ENCODE measurements at regions not wholly inside any gene's neighbourhood (a gene's known extent, or its start where the extent isn't known, plus 50 kb on each side); places are given as distances from the start of the nearest gene placed in this dataset.

DNA sequence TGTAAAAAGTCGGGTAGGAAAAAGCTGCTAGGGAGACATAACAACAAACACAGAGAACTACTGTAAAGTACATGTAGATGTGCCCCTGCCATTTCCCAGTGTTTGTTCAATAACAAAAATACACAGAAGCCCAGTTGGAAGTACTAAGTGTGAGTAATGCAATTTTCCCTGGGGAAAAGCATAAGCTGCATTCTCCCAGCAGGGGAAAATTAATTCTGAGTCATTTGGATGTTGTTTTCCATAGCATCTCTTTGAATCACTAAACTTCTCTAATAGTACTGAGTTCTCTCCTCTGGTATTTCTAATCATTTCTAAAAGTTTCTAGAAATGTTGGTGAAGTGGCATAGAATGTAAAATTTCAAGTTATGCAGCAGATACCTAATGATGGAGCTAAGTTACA is 1114.9 kb downstream of the C4orf33 start:
- Histone ChIP-seq H3K36me3 (ENCODE audit: control insufficient read depth, insufficient read depth, low read length) (no peaks in the 10 kb centered on the region), H3K27me3 (ENCODE audit: control insufficient read depth, insufficient read depth, low read length) (no peaks in the 10 kb centered on the region), H3K4me3 (ENCODE audit: low read length) (no peak overlapping the region), H3K9me3 (ENCODE audit: control insufficient read depth, low read depth, low read length) (no peaks in the 10 kb centered on the region), H3K27ac (ENCODE audit: low read length) (no peak overlapping the region), H3K4me1 (ENCODE audit: control insufficient read depth, insufficient read depth, low read length) (no peaks in the 10 kb centered on the region)
- no peak for DNase-seq
- WGBS (ENCODE audit: insufficient coverage, low lambda C conversion rate): 83% methylated on average over 1 of the region's 1 CpG

DNA sequence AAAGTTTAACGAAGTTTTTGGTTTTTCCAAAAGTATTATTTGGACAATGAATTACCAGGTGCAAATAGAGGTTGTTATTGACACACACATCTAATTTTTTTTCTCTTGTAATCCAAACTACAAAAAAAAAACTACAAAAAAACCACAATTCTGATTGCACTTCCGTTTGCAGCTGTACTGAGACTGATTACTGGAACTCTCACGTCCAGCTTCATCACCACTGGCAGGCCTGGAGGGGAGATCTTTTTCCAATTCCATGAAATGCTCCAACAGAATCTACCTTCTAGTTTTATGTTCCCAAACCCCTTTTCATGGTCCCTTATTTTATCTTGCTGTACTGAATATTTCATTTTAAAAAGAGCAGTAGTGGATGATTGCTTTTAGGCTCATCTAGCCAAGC is 1118.3 kb downstream of the C4orf33 start:
- no peaks in the 10 kb centered on the region for H3K9me3 ChIP-seq (ENCODE audit: control insufficient read depth, low read depth, low read length)
- no peaks in the 10 kb centered on the region for H3K4me1 ChIP-seq (ENCODE audit: control insufficient read depth, insufficient read depth, low read length)
- H3K27me3 ChIP-seq (ENCODE audit: control insufficient read depth, insufficient read depth, low read length): no peaks in the 10 kb centered on the region
- no peak overlapping the region for H3K4me3 ChIP-seq (ENCODE audit: low read length)
- 67% methylated on average over 1 of the region's 3 CpGs for WGBS (ENCODE audit: insufficient coverage, low lambda C conversion rate)
- H3K36me3 ChIP-seq (ENCODE audit: control insufficient read depth, insufficient read depth, low read length): no peaks in the 10 kb centered on the region
- H3K27ac ChIP-seq (ENCODE audit: low read length): no peak overlapping the region
- no peak for DNase-seq

DNA sequence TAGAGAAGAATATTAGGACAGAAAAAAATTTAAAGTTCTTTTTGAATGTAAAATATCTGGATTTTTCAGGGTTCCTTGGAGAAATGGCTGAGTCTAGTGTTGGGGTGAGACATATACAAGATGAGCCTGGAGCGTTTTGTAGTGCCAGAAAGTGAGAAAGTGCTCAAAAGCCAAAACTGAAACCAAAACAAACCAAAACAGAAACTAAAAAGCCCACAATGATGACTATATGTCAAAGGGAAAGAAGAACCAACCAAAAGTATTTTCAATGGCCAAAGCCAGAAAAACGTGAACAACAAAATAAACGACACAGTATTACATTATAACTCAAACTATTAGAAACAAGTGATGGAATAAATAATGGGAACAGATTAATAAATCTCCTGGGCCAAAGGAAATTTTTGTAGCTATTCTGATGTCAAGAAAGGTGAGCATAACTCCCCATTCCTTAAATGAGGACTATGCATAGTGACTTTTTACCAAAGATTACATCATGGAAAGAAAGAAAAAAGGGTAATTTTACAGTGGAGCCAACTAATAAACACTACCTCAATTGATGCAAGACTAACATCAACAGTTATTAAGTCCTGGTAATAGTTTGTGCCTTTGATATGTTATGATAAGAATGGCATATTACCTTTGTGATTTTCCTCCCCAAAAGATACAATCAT is 1137.6 kb downstream of the C4orf33 start:
- no peaks in the 10 kb centered on the region for H3K9me3 ChIP-seq (ENCODE audit: control insufficient read depth, low read depth, low read length)
- no peak overlapping the region for H3K27ac ChIP-seq (ENCODE audit: low read length)
- 70% methylated on average over 2 of the region's 3 CpGs for WGBS (ENCODE audit: insufficient coverage, low lambda C conversion rate)
- H3K4me1 ChIP-seq (ENCODE audit: control insufficient read depth, insufficient read depth, low read length): no peaks in the 10 kb centered on the region
- DNase-seq: no peak
- no peaks in the 10 kb centered on the region for H3K27me3 ChIP-seq (ENCODE audit: control insufficient read depth, insufficient read depth, low read length)
- no peak overlapping the region for H3K4me3 ChIP-seq (ENCODE audit: low read length)
- no peaks in the 10 kb centered on the region for H3K36me3 ChIP-seq (ENCODE audit: control insufficient read depth, insufficient read depth, low read length)

DNA sequence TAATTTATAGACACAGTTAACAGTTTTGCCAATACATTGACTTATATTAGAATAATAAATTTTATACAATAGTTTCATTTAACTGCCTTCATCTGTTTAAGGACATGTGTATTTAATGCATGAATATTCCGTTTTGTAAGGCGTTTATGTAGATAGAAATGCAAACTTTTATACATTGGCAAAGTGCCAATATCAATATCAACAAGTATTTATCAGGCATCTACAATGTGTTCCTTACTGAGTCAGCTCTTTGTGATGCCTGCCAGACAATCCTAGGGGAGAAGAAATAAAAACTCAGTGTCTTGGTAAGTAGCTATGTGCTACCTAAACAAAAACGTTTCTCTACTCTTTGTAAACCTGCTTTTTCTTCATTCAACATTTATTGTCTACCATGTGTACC is 1142.2 kb downstream of the C4orf33 start:
- no peak for DNase-seq
- Histone ChIP-seq H3K4me3 (ENCODE audit: low read length) (no peak overlapping the region), H3K4me1 (ENCODE audit: control insufficient read depth, insufficient read depth, low read length) (no peaks in the 10 kb centered on the region), H3K9me3 (ENCODE audit: control insufficient read depth, low read depth, low read length) (no peaks in the 10 kb centered on the region), H3K27me3 (ENCODE audit: control insufficient read depth, insufficient read depth, low read length) (no peaks in the 10 kb centered on the region), H3K36me3 (ENCODE audit: control insufficient read depth, insufficient read depth, low read length) (no peaks in the 10 kb centered on the region), H3K27ac (ENCODE audit: low read length) (no peak overlapping the region)
- WGBS (ENCODE audit: insufficient coverage, low lambda C conversion rate): no CpG with 5 or more reads among the region's 3 CpGs

DNA sequence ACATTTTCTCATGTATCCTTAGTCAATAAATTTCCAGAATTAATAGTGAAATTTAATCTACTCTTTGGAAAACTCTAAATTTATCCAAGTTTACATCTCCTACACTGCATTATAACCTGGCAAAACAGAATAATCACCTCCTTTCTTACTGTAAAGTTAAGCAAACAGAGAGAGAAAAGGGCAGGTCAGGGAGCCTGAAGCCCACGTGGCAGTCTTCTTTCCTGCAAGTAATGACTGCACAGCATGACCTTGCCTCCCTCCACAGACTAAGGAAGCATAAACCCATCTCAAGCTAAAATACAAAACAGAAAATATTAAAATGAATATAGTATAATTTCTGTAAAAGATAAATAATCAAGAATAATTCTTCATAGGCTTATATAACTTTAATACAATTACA is 1153.0 kb downstream of the C4orf33 start:
- Histone ChIP-seq H3K27me3 (ENCODE audit: control insufficient read depth, insufficient read depth, low read length) (no peaks in the 10 kb centered on the region), H3K36me3 (ENCODE audit: control insufficient read depth, insufficient read depth, low read length) (no peaks in the 10 kb centered on the region), H3K27ac (ENCODE audit: low read length) (no peak overlapping the region), H3K4me3 (ENCODE audit: low read length) (no peak overlapping the region), H3K9me3 (ENCODE audit: control insufficient read depth, low read depth, low read length) (no peaks in the 10 kb centered on the region), H3K4me1 (ENCODE audit: control insufficient read depth, insufficient read depth, low read length) (no peaks in the 10 kb centered on the region)
- WGBS (ENCODE audit: insufficient coverage, low lambda C conversion rate): no CpG with 5 or more reads among the region's 1 CpG
- no peak for DNase-seq

DNA sequence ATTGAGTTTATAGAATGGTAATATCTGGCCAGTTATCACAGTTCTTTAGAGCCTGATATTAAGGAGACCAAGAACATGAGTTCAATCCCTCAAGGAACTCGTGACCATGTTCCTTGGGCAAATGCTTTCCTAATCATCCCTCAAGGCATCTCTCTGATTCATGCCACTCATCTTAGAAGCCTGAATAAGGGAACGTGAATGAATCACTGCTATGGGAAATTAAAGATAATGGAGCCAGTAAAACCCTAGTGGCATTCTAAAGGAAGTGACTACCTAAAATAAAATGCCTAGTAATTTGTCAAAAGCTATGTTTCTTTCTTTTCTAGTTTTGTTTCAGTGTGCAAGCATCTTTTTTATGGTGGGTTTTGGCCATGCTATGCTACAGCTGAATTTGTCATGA is 1161.3 kb downstream of the C4orf33 start:
- H3K4me3 ChIP-seq (ENCODE audit: low read length): no peak overlapping the region
- no peaks in the 10 kb centered on the region for H3K27me3 ChIP-seq (ENCODE audit: control insufficient read depth, insufficient read depth, low read length)
- no peak for DNase-seq

DNA sequence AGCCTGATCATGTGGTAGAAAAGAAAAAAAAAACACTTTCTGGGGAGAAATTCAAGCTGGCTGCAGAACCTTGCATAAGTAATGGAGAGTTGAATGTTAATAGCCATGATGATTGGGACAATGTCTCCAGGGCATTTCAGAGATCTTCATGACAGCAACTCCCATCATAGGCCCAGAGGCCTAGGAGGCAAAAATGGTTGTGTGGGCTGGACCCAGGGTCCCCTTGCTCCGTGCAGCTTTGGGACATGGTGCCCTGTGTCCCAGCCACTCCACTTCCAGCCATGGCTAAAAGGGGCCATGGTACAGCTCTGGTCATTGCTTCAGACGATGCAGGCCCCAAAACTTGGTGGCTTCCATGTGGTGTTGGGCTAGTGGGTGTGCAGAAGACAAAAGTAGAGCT is 1170.9 kb downstream of the C4orf33 start:
- no peak for DNase-seq
- no CpG with 5 or more reads among the region's 2 CpGs for WGBS (ENCODE audit: insufficient coverage, low lambda C conversion rate)
- H3K36me3 ChIP-seq (ENCODE audit: control insufficient read depth, insufficient read depth, low read length): no peaks in the 10 kb centered on the region
- H3K9me3 ChIP-seq (ENCODE audit: control insufficient read depth, low read depth, low read length): no peaks in the 10 kb centered on the region
- no peak overlapping the region for H3K4me3 ChIP-seq (ENCODE audit: low read length)
- no peak overlapping the region for H3K27ac ChIP-seq (ENCODE audit: low read length)
- no peaks in the 10 kb centered on the region for H3K27me3 ChIP-seq (ENCODE audit: control insufficient read depth, insufficient read depth, low read length)
- H3K4me1 ChIP-seq (ENCODE audit: control insufficient read depth, insufficient read depth, low read length): no peaks in the 10 kb centered on the region

More for the DNA sequence above, 1161.3 kb downstream of the C4orf33 start:
- no peaks in the 10 kb centered on the region for H3K36me3 ChIP-seq (ENCODE audit: control insufficient read depth, insufficient read depth, low read length)
- H3K27ac ChIP-seq (ENCODE audit: low read length): no peak overlapping the region
- H3K4me1 ChIP-seq (ENCODE audit: control insufficient read depth, insufficient read depth, low read length): no peaks in the 10 kb centered on the region
- WGBS (ENCODE audit: insufficient coverage, low lambda C conversion rate): no CpG with 5 or more reads among the region's 2 CpGs
- no peaks in the 10 kb centered on the region for H3K9me3 ChIP-seq (ENCODE audit: control insufficient read depth, low read depth, low read length)

DNA sequence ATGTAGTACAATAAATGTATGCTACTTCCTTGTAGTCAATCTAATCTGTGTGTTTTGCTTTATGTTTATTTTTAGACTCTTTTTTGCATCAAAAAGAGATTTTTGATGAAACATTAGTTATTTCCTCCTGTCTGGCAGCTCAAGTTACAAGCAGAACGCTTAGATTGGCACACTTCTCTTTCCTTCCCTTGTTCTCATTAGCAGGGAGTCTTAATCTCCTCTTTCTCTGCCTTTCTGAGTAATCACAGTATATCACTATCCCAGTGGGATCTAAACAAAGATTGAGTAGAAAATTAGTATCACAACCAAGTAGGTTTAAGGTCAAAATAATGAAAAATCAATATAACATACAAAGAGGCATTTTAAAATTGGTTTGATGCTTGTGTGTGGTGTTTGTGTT is 1192.6 kb downstream of the C4orf33 start:
- 100% methylated on average over 1 of the region's 1 CpG for WGBS (ENCODE audit: insufficient coverage, low lambda C conversion rate)
- no peak for DNase-seq
- H3K4me1 ChIP-seq (ENCODE audit: control insufficient read depth, insufficient read depth, low read length): no peaks in the 10 kb centered on the region
- H3K27me3 ChIP-seq (ENCODE audit: control insufficient read depth, insufficient read depth, low read length): no peaks in the 10 kb centered on the region
- H3K36me3 ChIP-seq (ENCODE audit: control insufficient read depth, insufficient read depth, low read length): no peaks in the 10 kb centered on the region
- no peak overlapping the region for H3K27ac ChIP-seq (ENCODE audit: low read length)
- no peaks in the 10 kb centered on the region for H3K9me3 ChIP-seq (ENCODE audit: control insufficient read depth, low read depth, low read length)
- H3K4me3 ChIP-seq (ENCODE audit: low read length): no peak overlapping the region

DNA sequence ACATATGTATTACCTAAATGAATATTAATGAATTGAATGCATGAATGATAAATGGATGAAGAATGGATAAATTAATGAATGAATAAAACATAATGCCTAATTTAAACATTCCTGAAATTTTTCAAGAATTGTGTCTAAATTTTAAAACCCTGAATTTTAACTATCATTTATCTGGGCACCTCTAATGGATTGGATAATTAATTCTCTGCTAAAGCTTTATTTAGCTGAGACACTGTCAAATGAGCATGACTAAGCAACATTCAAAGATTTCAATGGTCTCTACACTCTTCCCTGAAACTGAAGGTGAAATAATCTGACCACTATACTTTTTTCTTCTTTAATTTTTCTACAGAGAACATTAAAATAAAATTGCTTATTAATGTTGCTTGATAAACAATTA is 1197.7 kb downstream of the C4orf33 start:
- no peaks in the 10 kb centered on the region for H3K9me3 ChIP-seq (ENCODE audit: control insufficient read depth, low read depth, low read length)
- DNase-seq: no peak

DNA sequence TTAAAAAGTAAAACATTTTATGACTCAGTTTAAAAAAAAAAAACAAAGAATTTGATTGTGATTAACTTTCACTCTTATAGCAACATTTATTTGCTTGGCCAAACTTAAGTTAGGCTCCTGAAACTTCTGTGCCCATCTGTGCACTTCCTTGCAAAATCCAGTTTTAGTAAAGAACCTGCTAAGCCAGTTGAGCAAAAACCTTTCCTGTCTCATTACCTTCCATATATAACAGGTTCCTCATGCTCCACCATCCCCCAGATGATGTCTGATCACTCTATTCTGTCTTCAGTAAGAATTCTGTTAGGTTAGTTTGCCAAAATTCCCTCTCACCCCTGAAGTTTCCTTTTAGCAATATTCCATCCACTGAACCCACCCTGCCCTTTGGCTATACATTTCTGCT is 1200.5 kb downstream of the C4orf33 start:
- DNase-seq: no peak
- Histone ChIP-seq H3K9me3 (ENCODE audit: control insufficient read depth, low read depth, low read length) (no peaks in the 10 kb centered on the region), H3K27ac (ENCODE audit: low read length) (no peak overlapping the region), H3K36me3 (ENCODE audit: control insufficient read depth, insufficient read depth, low read length) (no peaks in the 10 kb centered on the region), H3K4me1 (ENCODE audit: control insufficient read depth, insufficient read depth, low read length) (no peaks in the 10 kb centered on the region), H3K4me3 (ENCODE audit: low read length) (no peak overlapping the region), H3K27me3 (ENCODE audit: control insufficient read depth, insufficient read depth, low read length) (no peaks in the 10 kb centered on the region)

More for the DNA sequence above, 1197.7 kb downstream of the C4orf33 start:
- no peak overlapping the region for H3K27ac ChIP-seq (ENCODE audit: low read length)
- H3K4me1 ChIP-seq (ENCODE audit: control insufficient read depth, insufficient read depth, low read length): no peaks in the 10 kb centered on the region
- no peak overlapping the region for H3K4me3 ChIP-seq (ENCODE audit: low read length)
- H3K36me3 ChIP-seq (ENCODE audit: control insufficient read depth, insufficient read depth, low read length): no peaks in the 10 kb centered on the region
- no peaks in the 10 kb centered on the region for H3K27me3 ChIP-seq (ENCODE audit: control insufficient read depth, insufficient read depth, low read length)

DNA sequence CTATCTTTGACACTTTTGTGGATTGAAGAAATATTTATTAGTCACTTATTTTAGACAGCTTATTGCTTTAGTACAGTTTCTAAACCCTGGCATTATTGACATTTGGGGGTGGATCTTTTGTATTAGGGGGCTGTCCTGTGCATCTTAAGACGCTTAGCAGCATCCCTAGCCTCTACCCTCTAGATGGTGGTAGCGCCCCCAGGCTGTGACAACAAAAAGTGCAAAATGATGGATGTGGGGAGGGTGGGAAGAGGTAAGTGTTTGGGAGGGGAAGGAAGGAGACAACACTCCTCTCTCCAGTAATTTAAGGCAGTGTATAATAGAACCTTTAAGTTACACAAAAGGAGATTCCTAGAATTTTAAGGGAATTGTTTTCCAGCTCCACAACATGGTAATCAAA is 1210.6 kb downstream of the C4orf33 start:
- Histone ChIP-seq H3K27me3 (ENCODE audit: control insufficient read depth, insufficient read depth, low read length) (no peaks in the 10 kb centered on the region), H3K9me3 (ENCODE audit: control insufficient read depth, low read depth, low read length) (no peaks in the 10 kb centered on the region), H3K4me1 (ENCODE audit: control insufficient read depth, insufficient read depth, low read length) (no peaks in the 10 kb centered on the region), H3K36me3 (ENCODE audit: control insufficient read depth, insufficient read depth, low read length) (no peaks in the 10 kb centered on the region), H3K4me3 (ENCODE audit: low read length) (no peak overlapping the region), H3K27ac (ENCODE audit: low read length) (no peak overlapping the region)
- no peak for DNase-seq
- WGBS (ENCODE audit: insufficient coverage, low lambda C conversion rate): no CpG with 5 or more reads among the region's 2 CpGs
